ENCODE measurements at regions not wholly inside any gene's neighbourhood (a gene's known extent, or its start where the extent isn't known, plus 50 kb on each side); places are given as distances from the start of the nearest gene placed in this dataset.

GRCh38 chr11:111194860-111195568 is 50.5 kb upstream of the POU2AF2 start:
- no peak for DNase-seq (ENCODE audit: low spot score)

DNA sequence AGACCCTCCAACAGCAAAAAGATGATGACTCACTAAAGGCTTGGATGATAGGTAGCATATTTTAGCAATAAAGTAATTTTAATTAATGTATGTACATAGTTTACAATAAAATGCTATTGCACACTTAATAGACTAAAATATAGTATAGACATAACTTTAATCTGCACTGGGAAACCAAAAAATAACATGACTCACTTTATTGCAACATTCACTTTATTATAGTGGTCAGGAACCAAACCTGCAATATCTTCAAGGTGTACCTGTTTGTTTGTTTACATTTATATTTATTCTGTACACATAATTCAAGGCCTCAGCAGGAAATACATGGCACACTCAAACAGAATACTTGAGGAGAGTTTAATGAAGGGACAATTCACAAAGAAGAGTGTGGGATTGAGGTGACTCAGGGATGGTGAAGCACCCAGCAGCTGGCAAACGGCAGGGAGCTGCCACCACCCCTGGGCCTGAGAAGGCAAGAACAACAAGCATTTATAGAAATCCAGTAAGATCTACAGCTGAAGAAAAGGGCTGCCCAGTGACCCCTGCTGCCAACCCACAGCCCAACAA is 51.5 kb upstream of the POU2AF2 start:
- no peak for DNase-seq (ENCODE audit: low spot score)

- no peak for DNase-seq (ENCODE audit: low spot score)
Observed at GRCh38 chr11:111189466-111189865, 56.1 kb upstream of the POU2AF2 start.

- no peak for DNase-seq (ENCODE audit: low spot score)
Observed at GRCh38 chr11:111186308-111186915, 59.1 kb upstream of the POU2AF2 start.

DNA sequence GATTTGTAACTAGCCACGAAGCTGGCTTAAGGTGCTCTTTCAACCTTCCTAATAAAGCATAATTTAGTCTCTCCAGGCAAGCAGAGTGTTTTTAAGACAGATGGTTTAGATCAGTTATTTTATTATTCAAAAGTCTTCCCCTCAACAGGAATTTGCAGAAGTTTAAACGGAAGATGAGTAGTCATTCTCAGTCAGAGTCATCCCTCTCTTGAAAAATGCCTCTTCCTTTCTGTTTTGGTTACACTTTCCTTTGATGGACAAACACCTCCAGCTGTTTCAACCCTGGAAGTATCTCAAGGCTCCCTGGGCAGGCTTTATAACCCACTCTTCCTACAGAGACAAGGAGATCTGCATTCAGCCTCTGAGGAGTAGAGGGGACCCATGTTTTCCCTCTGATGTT is 60.3 kb upstream of the POU2AF2 start:
- no peak for DNase-seq (ENCODE audit: low spot score)

DNA sequence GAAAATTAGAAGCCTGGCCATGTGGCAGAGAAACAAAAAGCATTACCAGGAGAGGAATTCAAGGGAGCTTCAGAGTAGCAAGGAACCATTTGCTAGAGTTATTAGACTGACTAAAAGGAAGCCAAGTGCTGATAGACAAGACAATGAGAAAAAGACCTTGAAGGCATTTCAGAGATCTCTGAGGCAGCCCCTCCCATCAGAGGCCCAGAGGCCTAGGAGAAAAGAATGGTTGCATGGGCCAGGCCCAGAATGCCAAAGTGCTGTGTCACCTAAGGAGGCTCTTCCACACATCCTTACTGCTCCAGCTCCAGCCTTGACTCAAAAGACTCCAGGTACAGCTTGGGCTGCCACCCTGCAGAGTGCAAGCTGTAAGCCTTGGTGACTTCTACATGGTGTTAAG is 61.8 kb upstream of the POU2AF2 start:
- no peak for DNase-seq (ENCODE audit: low spot score)

- no peak for DNase-seq (ENCODE audit: low spot score)
Observed at GRCh38 chr11:111179184-111179910, 66.2 kb upstream of the POU2AF2 start.

DNA sequence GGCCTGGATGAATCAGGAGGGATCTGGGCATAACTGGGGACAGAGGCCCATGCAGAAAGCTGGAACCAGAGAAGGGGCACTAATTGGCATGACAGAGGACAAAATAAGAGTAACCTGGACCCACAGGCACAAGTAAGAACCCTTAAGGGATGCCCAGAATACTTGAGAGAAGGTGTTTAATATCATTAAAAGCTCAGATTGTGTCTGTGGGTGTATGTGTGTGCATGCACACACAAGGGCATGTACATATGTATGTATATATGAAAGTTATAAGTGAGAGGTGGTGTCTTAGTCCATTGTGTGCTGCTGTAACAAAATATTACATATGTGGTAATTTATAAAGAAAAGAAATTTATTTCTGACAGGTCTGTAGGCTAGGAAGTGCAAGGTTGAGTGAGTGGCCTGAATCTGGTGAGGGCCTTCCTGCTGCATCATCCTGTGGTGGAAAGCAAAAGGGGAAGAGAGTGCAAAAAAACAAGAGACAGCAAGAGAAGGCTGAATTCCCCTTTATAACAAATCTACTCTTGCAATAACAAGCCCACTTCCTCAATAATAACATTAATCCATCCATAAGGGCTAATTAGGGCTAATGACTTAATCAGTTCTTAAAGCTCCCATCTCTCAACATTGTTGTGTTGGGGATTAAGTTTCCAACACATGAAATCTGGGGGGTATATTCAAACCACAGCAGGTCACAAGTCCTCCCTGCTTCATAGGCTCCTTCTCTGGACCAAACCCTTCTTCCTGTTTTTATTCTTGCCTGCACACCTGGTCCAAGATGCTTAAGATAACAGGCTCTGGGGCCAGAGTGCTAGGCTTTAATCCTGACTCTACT is 68.3 kb upstream of the POU2AF2 start:
- DNase-seq (ENCODE audit: low spot score), result no peak

DNA sequence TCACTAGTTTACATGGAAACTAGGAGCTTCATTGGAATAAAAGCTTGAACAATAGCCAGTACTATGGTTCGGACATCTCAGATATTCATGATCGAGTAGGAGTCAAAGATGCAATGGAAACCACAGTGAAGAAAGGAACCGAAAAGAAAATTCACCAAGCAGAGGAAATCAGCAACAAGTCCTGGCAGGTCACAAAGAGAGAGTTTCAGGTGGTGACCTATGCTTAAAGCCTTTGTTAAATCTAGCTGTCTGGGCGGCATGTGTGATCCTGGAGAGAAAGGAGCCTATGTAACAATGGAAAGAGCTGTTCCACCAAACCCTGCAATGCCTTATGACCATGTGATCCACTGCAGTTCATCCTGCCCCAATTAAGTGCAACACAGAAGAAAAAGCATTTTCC is 68.9 kb upstream of the POU2AF2 start:
- no peak for DNase-seq (ENCODE audit: low spot score)

DNA sequence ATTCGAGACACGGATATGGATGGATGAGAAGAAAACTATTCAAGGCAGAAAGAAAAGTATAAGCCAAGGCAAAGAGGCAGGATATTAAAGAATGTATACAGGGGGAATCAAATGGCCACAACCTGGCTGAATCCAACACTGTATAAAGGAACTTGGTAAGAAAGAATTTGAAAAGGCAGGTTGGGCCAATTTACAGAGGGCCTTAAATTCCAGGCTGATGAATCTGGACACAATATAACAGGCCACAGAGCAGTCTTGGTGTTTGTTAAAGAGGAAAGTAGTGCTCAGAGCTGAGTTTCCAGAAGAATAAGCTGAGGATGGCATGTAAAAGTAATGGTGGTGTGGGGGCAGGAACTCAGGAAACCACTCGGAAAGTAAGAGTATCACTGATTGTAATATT is 72.3 kb upstream of the POU2AF2 start:
- no peak for DNase-seq (ENCODE audit: low spot score)

DNA sequence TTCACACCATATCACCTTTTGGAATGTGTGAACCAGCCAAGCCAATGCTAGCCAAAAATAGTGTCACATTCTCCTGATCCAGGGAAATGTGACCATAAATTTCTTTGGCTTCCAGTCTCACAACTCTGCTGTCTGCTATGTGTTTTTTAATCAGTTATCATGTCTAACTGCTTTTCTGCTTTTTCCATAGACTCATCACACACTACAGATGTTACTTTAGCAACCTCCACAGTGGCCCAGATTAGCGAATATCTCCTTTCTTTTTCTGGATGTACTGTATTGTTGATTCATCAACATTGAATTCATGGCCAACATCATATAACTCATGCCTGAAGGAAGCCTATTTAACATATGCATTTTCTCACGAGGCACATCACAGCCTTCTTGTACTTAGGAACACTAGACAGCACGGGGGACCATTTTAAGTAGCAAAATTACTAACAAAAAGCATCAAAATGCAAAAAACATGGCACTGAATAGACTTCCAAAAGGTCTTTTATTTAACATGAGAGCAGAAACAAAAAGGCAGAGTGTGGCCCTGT is 73.1 kb upstream of the POU2AF2 start:
- DNase-seq (ENCODE audit: low spot score), result no peak

DNA sequence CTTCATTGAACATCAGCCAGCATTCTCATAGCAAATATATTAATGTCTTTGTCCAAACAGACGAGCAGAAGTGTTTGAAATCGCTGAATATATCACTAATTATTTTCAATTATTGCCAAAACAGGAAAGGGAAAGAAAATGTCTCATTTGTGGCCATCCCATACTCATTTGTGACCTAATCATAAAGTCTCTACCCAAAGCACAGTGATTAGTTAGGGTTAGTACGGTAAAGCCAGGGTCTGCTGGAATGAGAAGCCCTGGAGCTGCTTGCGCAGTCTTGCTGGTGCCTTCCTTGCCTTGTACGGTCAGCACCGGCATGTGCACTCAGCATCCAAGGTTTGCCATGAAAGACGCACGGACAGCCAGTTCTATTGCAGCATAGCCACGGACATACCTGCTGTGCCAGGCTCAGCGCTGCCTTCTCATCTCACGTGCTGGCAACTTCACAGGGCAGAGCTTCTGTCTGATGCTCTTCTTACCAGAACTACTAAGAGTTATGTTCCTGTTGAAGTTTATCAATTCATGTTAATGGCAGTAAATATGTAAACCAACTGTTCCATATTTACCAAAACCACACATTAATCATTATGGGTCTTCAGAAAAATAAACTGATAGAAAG is 74.7 kb upstream of the POU2AF2 start:
- no peak for DNase-seq (ENCODE audit: low spot score)

- no peak for DNase-seq (ENCODE audit: low spot score)
Observed at GRCh38 chr11:111169367-111169766, 76.2 kb upstream of the POU2AF2 start.

DNA sequence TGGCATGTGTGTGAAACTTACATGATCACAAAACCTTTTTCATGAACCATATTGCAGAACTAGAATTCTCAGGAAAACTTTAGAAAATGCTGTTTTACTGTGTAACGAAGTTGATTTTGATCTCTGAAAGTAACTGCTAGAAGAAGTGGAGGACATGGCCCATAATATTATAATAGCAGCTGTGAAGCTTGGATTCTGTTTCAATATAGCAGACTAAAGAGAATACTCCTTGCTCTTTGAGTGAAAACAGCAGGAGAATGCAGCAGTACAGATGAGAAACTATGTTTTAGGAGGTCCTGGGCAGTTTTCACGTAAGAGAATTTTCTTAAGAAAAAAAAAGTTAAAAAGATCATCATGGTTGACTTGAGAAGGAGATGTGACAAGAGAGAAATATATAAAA is 76.7 kb upstream of the POU2AF2 start:
- DNase-seq (ENCODE audit: low spot score), result no peak

- no peak for DNase-seq (ENCODE audit: low spot score)
Observed at GRCh38 chr11:111167666-111168065, 77.9 kb upstream of the POU2AF2 start.

- DNase-seq (ENCODE audit: low spot score), result no peak
Observed at GRCh38 chr11:111166598-111166997, 78.9 kb upstream of the POU2AF2 start.

DNA sequence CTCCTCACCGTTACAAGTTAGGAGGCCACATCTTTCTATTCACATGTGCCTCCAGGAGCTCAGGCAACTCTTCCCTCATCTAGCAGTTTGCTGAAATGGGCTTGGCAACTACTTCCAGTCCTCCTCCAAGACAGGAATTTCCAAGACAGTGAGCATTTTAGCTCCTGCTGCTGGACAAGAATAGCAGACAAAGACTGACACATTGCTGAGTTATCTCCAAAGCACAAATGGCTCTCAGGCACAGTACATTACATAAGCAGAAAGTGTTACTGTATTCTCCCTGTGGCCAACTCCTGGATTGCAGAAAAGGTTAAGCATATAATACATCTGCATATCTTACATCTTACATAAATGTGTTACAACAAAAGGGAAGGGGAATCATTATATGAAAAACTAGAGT is 83.2 kb upstream of the POU2AF2 start:
- DNase-seq (ENCODE audit: low spot score), result no peak

DNA sequence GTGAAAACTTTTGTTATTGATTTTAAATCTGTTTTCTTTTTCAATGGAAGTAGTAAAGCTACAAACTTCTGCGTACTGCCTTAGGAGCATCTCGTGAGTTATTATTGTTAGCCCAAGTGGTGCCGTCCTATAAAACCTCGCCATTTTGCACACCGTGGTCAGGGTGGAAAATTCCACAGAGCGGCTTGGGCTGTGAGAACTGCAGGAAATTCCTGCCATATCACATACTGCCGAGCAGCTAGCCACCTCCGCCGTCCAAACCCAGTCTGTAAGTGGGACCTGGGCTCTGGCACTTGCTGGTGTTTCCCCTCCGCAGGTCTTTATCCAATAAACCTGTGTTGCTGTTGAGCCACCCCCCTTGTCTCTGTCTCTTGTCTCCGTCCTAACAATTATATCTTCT is 88.0 kb upstream of the POU2AF2 start:
- DNase-seq (ENCODE audit: low spot score), result no peak

- no peak for DNase-seq (ENCODE audit: low spot score)
Observed at GRCh38 chr11:111155021-111155420, 90.5 kb upstream of the POU2AF2 start.

- no peak for DNase-seq (ENCODE audit: low spot score)
Observed at GRCh38 chr11:111153194-111153593, 92.3 kb upstream of the POU2AF2 start.

- DNase-seq (ENCODE audit: low spot score), result no peak
Observed at GRCh38 chr11:111148953-111149352, 96.6 kb upstream of the POU2AF2 start.
